ENCODE measurements at regions not wholly inside any gene's neighbourhood (a gene's known extent, or its start where the extent isn't known, plus 50 kb on each side); places are given as distances from the start of the nearest gene placed in this dataset.

DNA sequence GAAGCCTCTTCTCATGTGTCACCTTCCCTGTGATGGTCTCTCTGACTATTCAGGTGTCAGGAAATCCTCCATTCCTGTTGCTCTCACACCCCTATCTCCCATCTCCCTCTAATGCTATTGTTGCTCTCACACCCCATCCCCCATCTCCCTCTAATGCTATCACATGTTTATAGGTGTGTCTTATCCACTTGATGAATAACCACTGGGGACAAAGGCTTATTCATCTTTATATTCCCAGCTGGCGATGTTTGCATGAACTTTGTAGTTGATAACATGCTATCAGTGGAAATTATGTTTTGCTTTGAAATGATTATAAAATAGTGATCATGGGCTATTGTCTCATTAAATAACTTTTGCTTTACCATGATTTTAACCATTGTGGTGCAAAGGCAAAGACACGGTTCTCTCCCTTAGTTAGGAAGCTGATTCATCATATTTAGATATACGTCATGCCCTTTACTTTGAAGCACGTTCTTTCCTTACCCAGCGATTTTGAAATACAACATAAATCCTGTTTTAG lies 220.5 kb downstream of the PMAIP1 start:
- Histone ChIP-seq H3K4me1 (ENCODE audit: insufficient read depth, low read length) (no peaks in the 10 kb centered on the region), H3K9ac (ENCODE audit: insufficient read depth, low read depth, low read length) (no peak overlapping the region), H4K20me1 (ENCODE audit: insufficient read depth, low read length) (no peaks in the 10 kb centered on the region), H3K4me2 (ENCODE audit: low read depth, low read length) (no peak overlapping the region), H3K4me3 (replicated peaks in 1 of 3; ENCODE audit: insufficient read depth in 1 of 3, low read depth in 2 of 3, low read length in 3 of 3) (no peak overlapping the region), H3K79me2 (ENCODE audit: insufficient read depth, low read length) (no peaks in the 10 kb centered on the region), H3K27me3 (ENCODE audit: control insufficient read depth in 1 of 2, insufficient read depth in 2 of 2, low read length in 2 of 2) (no peaks in the 10 kb centered on the region; a peak in 1 of 5 replicates), H3K27ac (ENCODE audit: extremely low read length, insufficient read depth, low read length) (no peak overlapping the region), H3K9me3 (ENCODE audit: low read length) (no peaks in the 10 kb centered on the region), H3K36me3 (replicated peaks in 1 of 2; ENCODE audit: control insufficient read depth in 1 of 2, insufficient read depth in 2 of 2, low read length in 2 of 2) (no peaks in the 10 kb centered on the region), H2AFZ (ENCODE audit: low read length) (no peak overlapping the region)
- WGBS (ENCODE audit: low lambda C conversion rate), result under 1% methylated on average over 5 of the region's 5 CpGs
- TF ChIP-seq TRIM24 (CRISPR knock-in tag; IDR thresholded peaks at IDR 0.05) (no peak), SNAPC2 (CRISPR knock-in tag; IDR thresholded peaks at IDR 0.05) (no peak), MAFF (IDR thresholded peaks at IDR 0.05; ENCODE audit: low read depth, low read length) (peak; percentile 41; the same call in 1 of the 2 replicates), MAFK (conservative IDR thresholded peaks at IDR 0.05 in 1 of 2, IDR thresholded peaks at IDR 0.05 in 1 of 2; ENCODE audit: low read length in 2 of 2) (peak in 1 of 2 experiments; percentile 27; a peak in 2 of 4 replicates)
- in situ Hi-C loops (cut with HindIII; ENCODE audit: extremely low pct_ligation_motif_present, low pct_unique_long_range_greater_than_20kb), result no loop called here
- intact Hi-C loops (cut with micrococcal nuclease; ENCODE audit: unreplicated experiment), result no loop called here
- DNase-seq (ENCODE audit: low spot score) (no peak), FAIRE-seq (no peak), ATAC-seq (no peak)
- no TSS peak for BruUV-seq (replicated peaks)
- CTCF ChIA-PET (ENCODE audit: low intra/inter-chr PET ratio, low total read pairs), result no interaction called here
- POLR2A ChIA-PET, result no interaction called here

DNA sequence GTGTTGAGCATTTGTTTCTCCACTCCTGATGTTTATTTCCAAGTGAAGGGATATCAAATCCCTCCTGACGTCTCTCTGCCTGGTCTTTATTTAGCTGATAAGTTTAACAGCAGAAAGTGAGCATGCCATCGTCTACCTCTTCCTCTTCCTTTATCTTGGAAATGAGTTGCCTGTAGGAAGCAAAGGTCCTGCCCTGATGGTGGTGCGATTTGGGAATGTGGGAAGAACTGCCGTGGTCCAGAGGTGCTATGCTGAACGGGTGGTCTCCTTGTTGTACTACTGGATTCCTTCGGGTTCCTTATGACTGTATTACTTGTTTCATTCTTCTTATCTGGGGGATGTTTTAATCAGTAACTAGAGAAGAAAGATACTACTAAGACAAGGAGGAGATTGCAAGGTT lies 217.5 kb downstream of the PMAIP1 start:
- FAIRE-seq (no peak), ATAC-seq (no peak), DNase-seq (ENCODE audit: low spot score) (no peak)
- WGBS (ENCODE audit: low lambda C conversion rate), result under 1% methylated on average over 6 of the region's 6 CpGs
- ChIA-PET POLR2A (no interaction called here), CTCF (ENCODE audit: low intra/inter-chr PET ratio, low total read pairs) (no interaction called here)
- Histone ChIP-seq H3K4me3 (replicated peaks in 1 of 3; ENCODE audit: insufficient read depth in 1 of 3, low read depth in 2 of 3, low read length in 3 of 3) (no peak overlapping the region), H3K4me2 (ENCODE audit: low read depth, low read length) (no peak overlapping the region), H2AFZ (ENCODE audit: low read length) (no peak overlapping the region), H3K27ac (ENCODE audit: extremely low read length, insufficient read depth, low read length) (no peak overlapping the region), H3K79me2 (ENCODE audit: insufficient read depth, low read length) (no peaks in the 10 kb centered on the region), H3K9ac (ENCODE audit: insufficient read depth, low read depth, low read length) (no peak overlapping the region), H3K36me3 (replicated peaks in 1 of 2; ENCODE audit: control insufficient read depth in 1 of 2, insufficient read depth in 2 of 2, low read length in 2 of 2) (no peaks in the 10 kb centered on the region), H4K20me1 (ENCODE audit: insufficient read depth, low read length) (no peaks in the 10 kb centered on the region), H3K27me3 (ENCODE audit: control insufficient read depth in 1 of 2, insufficient read depth in 2 of 2, low read length in 2 of 2) (no peaks in the 10 kb centered on the region), H3K4me1 (ENCODE audit: insufficient read depth, low read length) (no peaks in the 10 kb centered on the region), H3K9me3 (ENCODE audit: low read length) (no peaks in the 10 kb centered on the region)
- in situ Hi-C loops (cut with HindIII; ENCODE audit: extremely low pct_ligation_motif_present, low pct_unique_long_range_greater_than_20kb), result no loop called here
- BruUV-seq (replicated peaks), result no TSS peak
- intact Hi-C loops (cut with micrococcal nuclease; ENCODE audit: unreplicated experiment), result no loop called here
- TF ChIP-seq SUZ12 (IDR thresholded peaks at IDR 0.05; ENCODE audit: low read depth, low read length), result no peak
- TF ChIP-seq MXD4 (CRISPR knock-in tag; IDR thresholded peaks at IDR 0.05), result no peak
- TF ChIP-seq ASH2L (IDR thresholded peaks at IDR 0.05; ENCODE audit: insufficient read length, low read depth, low read length), result no peak
- TF ChIP-seq, protein P1, sequence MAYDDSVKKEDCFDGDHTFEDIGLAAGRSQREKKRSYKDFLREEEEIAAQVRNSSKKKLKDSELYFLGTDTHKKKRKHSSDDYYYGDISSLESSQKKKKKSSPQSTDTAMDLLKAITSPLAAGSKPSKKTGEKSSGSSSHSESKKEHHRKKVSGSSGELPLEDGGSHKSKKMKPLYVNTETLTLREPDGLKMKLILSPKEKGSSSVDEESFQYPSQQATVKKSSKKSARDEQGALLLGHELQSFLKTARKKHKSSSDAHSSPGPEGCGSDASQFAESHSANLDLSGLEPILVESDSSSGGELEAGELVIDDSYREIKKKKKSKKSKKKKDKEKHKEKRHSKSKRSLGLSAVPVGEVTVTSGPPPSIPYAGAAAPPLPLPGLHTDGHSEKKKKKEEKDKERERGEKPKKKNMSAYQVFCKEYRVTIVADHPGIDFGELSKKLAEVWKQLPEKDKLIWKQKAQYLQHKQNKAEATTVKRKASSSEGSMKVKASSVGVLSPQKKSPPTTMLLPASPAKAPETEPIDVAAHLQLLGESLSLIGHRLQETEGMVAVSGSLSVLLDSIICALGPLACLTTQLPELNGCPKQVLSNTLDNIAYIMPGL (CRISPR knock-in tag; IDR thresholded peaks at IDR 0.05; ENCODE audit: borderline replicate concordance in 1 of 2, low read depth in 1 of 2), result no peak
- no peak for TF ChIP-seq RFX3 (CRISPR knock-in tag; IDR thresholded peaks at IDR 0.05)
- TF ChIP-seq KLF15 (CRISPR knock-in tag; IDR thresholded peaks at IDR 0.05; ENCODE audit: borderline replicate concordance), result no peak
- TF ChIP-seq KDM6A (CRISPR knock-in tag; IDR thresholded peaks at IDR 0.05; ENCODE audit: low read depth), result no peak
- no peak for TF ChIP-seq U2AF2 (IDR thresholded peaks at IDR 0.05; ENCODE audit: low read depth, low read length)
- TF ChIP-seq, protein P2, sequence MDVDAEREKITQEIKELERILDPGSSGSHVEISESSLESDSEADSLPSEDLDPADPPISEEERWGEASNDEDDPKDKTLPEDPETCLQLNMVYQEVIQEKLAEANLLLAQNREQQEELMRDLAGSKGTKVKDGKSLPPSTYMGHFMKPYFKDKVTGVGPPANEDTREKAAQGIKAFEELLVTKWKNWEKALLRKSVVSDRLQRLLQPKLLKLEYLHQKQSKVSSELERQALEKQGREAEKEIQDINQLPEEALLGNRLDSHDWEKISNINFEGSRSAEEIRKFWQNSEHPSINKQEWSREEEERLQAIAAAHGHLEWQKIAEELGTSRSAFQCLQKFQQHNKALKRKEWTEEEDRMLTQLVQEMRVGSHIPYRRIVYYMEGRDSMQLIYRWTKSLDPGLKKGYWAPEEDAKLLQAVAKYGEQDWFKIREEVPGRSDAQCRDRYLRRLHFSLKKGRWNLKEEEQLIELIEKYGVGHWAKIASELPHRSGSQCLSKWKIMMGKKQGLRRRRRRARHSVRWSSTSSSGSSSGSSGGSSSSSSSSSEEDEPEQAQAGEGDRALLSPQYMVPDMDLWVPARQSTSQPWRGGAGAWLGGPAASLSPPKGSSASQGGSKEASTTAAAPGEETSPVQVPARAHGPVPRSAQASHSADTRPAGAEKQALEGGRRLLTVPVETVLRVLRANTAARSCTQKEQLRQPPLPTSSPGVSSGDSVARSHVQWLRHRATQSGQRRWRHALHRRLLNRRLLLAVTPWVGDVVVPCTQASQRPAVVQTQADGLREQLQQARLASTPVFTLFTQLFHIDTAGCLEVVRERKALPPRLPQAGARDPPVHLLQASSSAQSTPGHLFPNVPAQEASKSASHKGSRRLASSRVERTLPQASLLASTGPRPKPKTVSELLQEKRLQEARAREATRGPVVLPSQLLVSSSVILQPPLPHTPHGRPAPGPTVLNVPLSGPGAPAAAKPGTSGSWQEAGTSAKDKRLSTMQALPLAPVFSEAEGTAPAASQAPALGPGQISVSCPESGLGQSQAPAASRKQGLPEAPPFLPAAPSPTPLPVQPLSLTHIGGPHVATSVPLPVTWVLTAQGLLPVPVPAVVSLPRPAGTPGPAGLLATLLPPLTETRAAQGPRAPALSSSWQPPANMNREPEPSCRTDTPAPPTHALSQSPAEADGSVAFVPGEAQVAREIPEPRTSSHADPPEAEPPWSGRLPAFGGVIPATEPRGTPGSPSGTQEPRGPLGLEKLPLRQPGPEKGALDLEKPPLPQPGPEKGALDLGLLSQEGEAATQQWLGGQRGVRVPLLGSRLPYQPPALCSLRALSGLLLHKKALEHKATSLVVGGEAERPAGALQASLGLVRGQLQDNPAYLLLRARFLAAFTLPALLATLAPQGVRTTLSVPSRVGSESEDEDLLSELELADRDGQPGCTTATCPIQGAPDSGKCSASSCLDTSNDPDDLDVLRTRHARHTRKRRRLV (CRISPR knock-in tag; IDR thresholded peaks at IDR 0.05), result no peak
- no peak for TF ChIP-seq MIXL1 (CRISPR knock-in tag; IDR thresholded peaks at IDR 0.05)
